Right lobe of liver (tissue), 6 donors: ENCODE measurements at regions not wholly inside any gene's neighbourhood (a gene's known extent, or its start where the extent isn't known, plus 50 kb on each side); places are given as distances from the start of the nearest gene placed in this dataset.

Experiments used
- ATAC-seq, 4 donors: fragments of 200-7000 bp; cut with Tn5 transposase; one replicate each; pipeline ENCODE4 v1.9.1; 2020; ENCODE audit warnings: mild to moderate bottlenecking in 4 of 4, moderate library complexity in 4 of 4
- DNase-seq, 3 donors: peaks; one replicate each; pipeline ENCODE4 v3.0.0-alpha.2; 2020
- H3K27ac ChIP-seq, 3 donors: fragments of 200-600 bp; one replicate each; pipeline ENCODE4 v1.8.0; 2022
- H3K27me3 ChIP-seq, 2 donors: fragments of 200-600 bp; one replicate each; pipeline ENCODE4 v1.8.0; 2022
- H3K36me3 ChIP-seq, 4 donors: fragments of 200-600 bp; sonication (generic) in 1 of 4; one replicate each; pipeline versions ENCODE4 v1.5.1 to v1.8.0; 2017 to 2022; ENCODE audit warnings: control low read depth in 1 of 4
- H3K4me1 ChIP-seq, 4 donors: fragments of 200-600 bp; sonication (generic) in 1 of 4; one replicate each; pipeline versions ENCODE4 v1.5.1 to v1.8.0; 2017 to 2022; ENCODE audit warnings: control low read depth in 1 of 4
- H3K4me3 ChIP-seq, 3 donors: fragments of 200-600 bp; one replicate each; pipeline ENCODE4 v1.8.0; 2022
- H3K9me3 ChIP-seq, 4 donors: fragments of 200-600 bp; sonication (generic) in 1 of 4; one replicate each; pipeline versions ENCODE4 v1.5.1 to v1.8.0; 2017 to 2022; ENCODE audit warnings: control low read depth in 1 of 4
- POLR2A ChIP-seq: fragments of 450-650 bp; IDR thresholded peaks from one replicate; pipeline ENCODE4 v1.6.1; 2017; ENCODE audit warnings: antibody characterized with exemption, mild to moderate bottlenecking
- WGBS: methylation state at CpG from one replicate; pipeline ENCODE4 v1.1.6; 2018; ENCODE audit warnings: low coverage, low lambda C conversion rate; ENCODE audit not compliant: insufficient coverage; ENCODE audit errors: missing lambda C conversion rate; 5-methylcytosine and 5-hydroxymethylcytosine counted together
- intact Hi-C, 2 donors: fragments of 100-400 bp; cut with DNase I; formaldehyde crosslinking; loops; one replicate each; pipeline versions ENCODE4 v1.11.2 to v1.14.1; 2022
- TF ChIP-seq, protein P1 (sequence below), 4 donors: fragments of 200-600 bp in 3 of 4; fragments of 450-650 bp in 1 of 4; IDR thresholded peaks; one replicate each; pipeline versions ENCODE4 v1.5.1 to v1.8.0; 2016 to 2022; ENCODE audit warnings: antibody characterized with exemption in 4 of 4, mild to moderate bottlenecking in 2 of 4
- donor health status: DM: no; HTN: yes; CAD: no.
- donor health status: DM: no; HTN: no; CAD: no.
- donor health status: DM: no; HTN: no; CAD: no.
- donor health status: DM: no; HTN: yes; CAD: no.
- donor health status: DM: no; HTN: yes; CAD: no.

DNA sequence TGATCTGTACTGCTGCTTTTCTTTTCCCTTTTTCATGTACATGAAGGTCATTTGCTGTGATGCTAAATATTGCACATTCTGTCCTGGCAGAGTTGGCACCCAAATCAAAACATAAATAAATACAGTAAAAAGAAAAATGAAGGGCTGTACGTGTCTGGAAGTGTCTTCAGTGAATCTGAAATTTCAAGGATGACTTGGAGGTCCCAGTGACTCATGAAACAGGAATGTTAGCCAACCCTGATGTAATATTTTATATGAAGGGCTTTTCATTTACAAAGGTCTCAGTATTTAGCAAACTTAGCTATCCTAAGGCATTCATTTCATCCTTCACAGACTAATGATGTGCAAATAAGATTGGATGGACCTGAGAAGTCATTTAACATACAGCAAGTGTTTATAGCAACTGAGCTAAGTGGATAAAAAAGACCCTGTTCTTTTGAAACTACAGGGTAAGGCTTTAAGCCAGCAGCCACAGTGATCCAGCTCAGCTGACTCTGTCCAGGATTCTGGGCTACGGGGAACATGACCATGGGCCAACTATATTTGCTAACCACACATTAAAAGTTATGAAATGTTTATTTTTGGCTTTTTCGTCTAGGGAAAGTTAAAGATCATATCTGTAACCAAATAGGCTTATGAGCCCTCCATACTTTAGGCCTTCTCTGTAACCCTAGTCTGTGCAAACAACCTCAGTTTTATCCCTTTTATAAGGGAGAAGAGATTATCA, 104.0 kb upstream of the DMRTA1 start:
- intact Hi-C loops = no loop called here
- 21% methylated on average over 3 of the region's 3 CpGs for WGBS
- no peak for TF ChIP-seq POLR2A
- TF ChIP-seq, protein P1, sequence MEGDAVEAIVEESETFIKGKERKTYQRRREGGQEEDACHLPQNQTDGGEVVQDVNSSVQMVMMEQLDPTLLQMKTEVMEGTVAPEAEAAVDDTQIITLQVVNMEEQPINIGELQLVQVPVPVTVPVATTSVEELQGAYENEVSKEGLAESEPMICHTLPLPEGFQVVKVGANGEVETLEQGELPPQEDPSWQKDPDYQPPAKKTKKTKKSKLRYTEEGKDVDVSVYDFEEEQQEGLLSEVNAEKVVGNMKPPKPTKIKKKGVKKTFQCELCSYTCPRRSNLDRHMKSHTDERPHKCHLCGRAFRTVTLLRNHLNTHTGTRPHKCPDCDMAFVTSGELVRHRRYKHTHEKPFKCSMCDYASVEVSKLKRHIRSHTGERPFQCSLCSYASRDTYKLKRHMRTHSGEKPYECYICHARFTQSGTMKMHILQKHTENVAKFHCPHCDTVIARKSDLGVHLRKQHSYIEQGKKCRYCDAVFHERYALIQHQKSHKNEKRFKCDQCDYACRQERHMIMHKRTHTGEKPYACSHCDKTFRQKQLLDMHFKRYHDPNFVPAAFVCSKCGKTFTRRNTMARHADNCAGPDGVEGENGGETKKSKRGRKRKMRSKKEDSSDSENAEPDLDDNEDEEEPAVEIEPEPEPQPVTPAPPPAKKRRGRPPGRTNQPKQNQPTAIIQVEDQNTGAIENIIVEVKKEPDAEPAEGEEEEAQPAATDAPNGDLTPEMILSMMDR (IDR thresholded peaks at IDR 0.05) = no peak

DNA sequence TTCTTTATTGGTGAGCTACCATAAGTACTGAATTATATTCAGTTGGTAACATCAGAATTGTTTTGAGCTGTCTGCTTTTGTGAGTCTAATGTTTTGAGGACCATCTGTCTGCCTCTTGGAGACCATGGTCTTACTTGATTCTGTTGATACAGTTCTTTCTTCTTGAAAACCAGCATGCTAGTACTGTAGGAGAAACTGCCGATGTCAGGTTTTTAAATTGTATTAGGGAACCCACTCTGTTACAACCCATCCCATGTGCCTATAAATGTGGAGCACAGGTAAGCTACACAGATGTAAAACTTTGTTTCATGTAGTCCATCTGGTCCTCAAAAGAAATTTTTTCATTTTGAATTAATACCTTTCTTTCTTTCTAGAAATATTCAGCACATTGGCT, 103.4 kb upstream of the DMRTA1 start:
- Histone ChIP-seq H3K27ac (no peak overlapping the region), H3K36me3 (no peaks in the 10 kb centered on the region), H3K27me3 (no peaks in the 10 kb centered on the region), H3K9me3 (no peaks in the 10 kb centered on the region), H3K4me1 (peaks cover 0 to 10% (median 3%) of the 10 kb centered on the region in 4 donors), H3K4me3 (no peak overlapping the region)
- no peak for TF ChIP-seq POLR2A
- TF ChIP-seq, protein P1 (IDR thresholded peaks at IDR 0.05) = no peak
- ATAC-seq (no peak), DNase-seq (no peak)
- intact Hi-C loops = no loop called here
- 100% methylated on average over 1 of the region's 1 CpG for WGBS

More for the DNA sequence above, 104.0 kb upstream of the DMRTA1 start:
- ATAC-seq (peak; percentile 83 to 90 (median 88)), DNase-seq (peak in 1 of 3 donors; percentile 46)
- no peak overlapping the region for H3K27ac ChIP-seq
- no peaks in the 10 kb centered on the region for H3K36me3 ChIP-seq
- H3K4me3 ChIP-seq = no peak overlapping the region
- peaks cover 0 to 10% (median 3%) of the 10 kb centered on the region in 4 donors for H3K4me1 ChIP-seq
- H3K27me3 ChIP-seq = no peaks in the 10 kb centered on the region
- no peaks in the 10 kb centered on the region for H3K9me3 ChIP-seq

DNA sequence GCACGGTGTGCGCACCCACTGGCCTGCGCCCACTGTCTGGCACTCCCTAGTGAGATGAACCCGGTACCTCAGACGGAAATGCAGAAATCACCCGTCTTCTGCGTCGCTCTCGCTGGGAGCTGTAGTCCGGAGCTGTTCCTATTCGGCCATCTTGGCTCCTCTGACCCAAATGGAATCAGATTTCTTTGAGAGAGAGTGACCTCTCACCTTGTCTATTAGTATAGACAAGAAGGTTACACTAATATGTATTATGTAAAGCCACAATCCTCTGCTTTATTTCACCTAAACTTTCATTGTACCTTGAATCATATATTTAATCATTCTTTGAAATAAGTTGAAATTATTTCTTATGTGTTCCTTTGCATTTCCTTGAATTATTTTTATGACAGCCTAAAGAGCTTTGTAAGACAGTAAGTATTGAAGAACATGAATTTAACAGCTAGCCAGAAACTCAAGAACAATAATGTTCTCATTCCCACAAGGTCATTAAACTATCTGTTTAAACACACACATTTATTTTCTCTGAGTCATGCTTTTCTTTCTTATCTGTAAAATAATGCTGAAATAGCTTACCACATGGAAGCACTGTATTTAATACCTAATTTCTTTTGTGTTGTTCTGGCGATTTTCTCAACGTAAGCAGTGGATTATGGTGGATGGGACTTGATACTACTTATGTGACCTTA, 91.8 kb upstream of the DMRTA1 start:
- intact Hi-C loops = no loop called here
- no peaks in the 10 kb centered on the region for H3K27me3 ChIP-seq
- DNase-seq (no peak), ATAC-seq (no peak)
- no peaks in the 10 kb centered on the region for H3K4me1 ChIP-seq
- 77% methylated on average over 5 of the region's 13 CpGs for WGBS
- no peak overlapping the region for H3K27ac ChIP-seq
- H3K9me3 ChIP-seq = no peaks in the 10 kb centered on the region
- no peak overlapping the region for H3K4me3 ChIP-seq
- TF ChIP-seq, protein P1 (IDR thresholded peaks at IDR 0.05) = no peak
- TF ChIP-seq POLR2A = no peak
- no peaks in the 10 kb centered on the region for H3K36me3 ChIP-seq

DNA sequence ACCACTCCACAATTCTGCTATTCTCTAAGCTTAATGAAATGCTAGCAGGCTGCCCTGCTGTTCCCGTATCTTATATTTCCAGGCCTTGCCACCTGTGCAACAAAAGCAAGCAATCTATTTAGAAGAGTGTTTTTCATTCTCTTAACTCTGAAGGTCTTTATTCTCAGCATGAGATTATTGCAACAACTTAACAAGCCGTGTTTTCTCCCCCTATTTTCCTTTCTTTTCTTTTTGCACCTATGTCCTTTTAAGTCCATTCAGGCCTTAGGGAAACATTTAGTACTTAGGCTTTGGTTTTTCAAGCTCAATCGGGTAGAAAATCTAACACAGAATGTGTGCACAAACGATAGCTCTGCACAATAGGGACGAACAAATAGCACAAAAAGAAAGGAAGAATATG, 89.6 kb upstream of the DMRTA1 start:
- Histone ChIP-seq H3K4me3 (no peak overlapping the region), H3K36me3 (no peaks in the 10 kb centered on the region), H3K27me3 (no peaks in the 10 kb centered on the region), H3K4me1 (no peaks in the 10 kb centered on the region), H3K27ac (no peak overlapping the region), H3K9me3 (no peaks in the 10 kb centered on the region)
- intact Hi-C loops = no loop called here
- DNase-seq (no peak), ATAC-seq (no peak)
- 38% methylated on average over 5 of the region's 5 CpGs for WGBS
- TF ChIP-seq POLR2A = no peak
- TF ChIP-seq, protein P1 (IDR thresholded peaks at IDR 0.05) = no peak
